H1 (cell line): ENCODE measurements at regions not wholly inside any gene's neighbourhood (a gene's known extent, or its start where the extent isn't known, plus 50 kb on each side); places are given as distances from the start of the nearest gene placed in this dataset.

ENCODE experiments used
- CTCF ChIA-PET: fragments of 300-600 bp; sonication (Branson Sonifier 250); formaldehyde crosslinking; loops from one replicate; lab custom pipeline; 2021; ENCODE audit not compliant: partially characterized antibody; lab: Charles Lee
- POLR2A ChIA-PET: fragments of 300-600 bp; sonication (Branson Sonifier 250); formaldehyde crosslinking; loops from one replicate; lab custom pipeline; 2021; ENCODE audit warnings: inconsistent platforms; ENCODE audit not compliant: partially characterized antibody; lab: Charles Lee
- DNase-seq, 2 experiments: peaks; one replicate each; pipeline versions ENCODE4 v3.0.0 to v3.0.0-alpha.2; 2010 to 2022; ENCODE audit warnings: low spot score in 2 of 2, low read depth in 1 of 2, mixed read lengths in 1 of 2
- FAIRE-seq: peaks from 2 replicates; lab custom pipeline; 2011; peaks lifted over from hg19 to GRCh38; lab: Jason Lieb, UNC
- H2AFZ ChIP-seq: 2 replicates; pipeline ENCODE4 v1.8.1; 2012; ENCODE audit warnings: low read length, inconsistent platforms
- H2AK5ac ChIP-seq: 2 replicates; pipeline ENCODE4 v1.6.1; 2013; ENCODE audit warnings: low read depth, low read length
- H2BK120ac ChIP-seq: replicated peaks from 2 replicates; pipeline ENCODE3; 2013; ENCODE audit warnings: low read depth, low read length, inconsistent platforms
- H2BK12ac ChIP-seq: 2 replicates; pipeline ENCODE4 v1.6.1; 2013; ENCODE audit warnings: low read depth, low read length
- H2BK15ac ChIP-seq: 2 replicates; pipeline ENCODE4 v1.6.1; 2013; ENCODE audit warnings: low read length
- H2BK20ac ChIP-seq: 2 replicates; pipeline ENCODE4 v1.6.1; 2013; ENCODE audit warnings: low read length
- H2BK5ac ChIP-seq: 2 replicates; pipeline ENCODE4 v1.6.1; 2013; ENCODE audit warnings: low read depth, low read length
- H3K14ac ChIP-seq: 2 replicates; pipeline ENCODE4 v1.6.1; 2013; ENCODE audit warnings: inconsistent platforms; ENCODE audit not compliant: insufficient read length
- H3K18ac ChIP-seq: 2 replicates; pipeline ENCODE4 v1.6.1; 2013; ENCODE audit warnings: low read length; ENCODE audit errors: extremely low read depth
- H3K23ac ChIP-seq: 2 replicates; pipeline ENCODE4 v1.6.1; 2013; ENCODE audit warnings: inconsistent platforms; ENCODE audit not compliant: insufficient read length
- H3K23me2 ChIP-seq: 2 replicates; pipeline ENCODE4 v1.6.1; 2013; ENCODE audit warnings: low read depth, low read length
- H3K27ac ChIP-seq: 2 replicates; pipeline ENCODE4 v1.6.1; 2011; ENCODE audit warnings: low read depth, low read length, inconsistent platforms
- H3K27me3 ChIP-seq, 4 experiments: replicated peaks in 1 of 4; 1 replicate in 1 of 4; 2 replicates in 3 of 4; pipeline versions ENCODE4 v1.6.1 to v1.8.1; 2011 to 2013; ENCODE audit warnings: low read length in 3 of 4, mild to moderate bottlenecking in 3 of 4, inconsistent platforms in 2 of 4, mixed read lengths in 2 of 4, moderate library complexity in 1 of 4; ENCODE audit not compliant: control insufficient read depth in 3 of 4, insufficient read depth in 3 of 4; ENCODE audit errors: extremely low read depth in 1 of 4
- H3K36me3 ChIP-seq, 4 experiments: 2 replicates each; pipeline versions ENCODE4 v1.6.1 to v1.8.1; 2011 to 2013; ENCODE audit warnings: mild to moderate bottlenecking in 4 of 4, low read length in 3 of 4, moderate library complexity in 2 of 4, control low read depth in 1 of 4, inconsistent platforms in 1 of 4; ENCODE audit not compliant: insufficient read depth in 4 of 4, control insufficient read depth in 2 of 4
- H3K4ac ChIP-seq: replicated peaks from 2 replicates; pipeline ENCODE3; 2013; ENCODE audit warnings: low read length, low read depth, mixed read lengths, inconsistent platforms; ENCODE audit not compliant: insufficient read length
- H3K4me1 ChIP-seq, 4 experiments: replicated peaks in 1 of 4; 1 replicate in 1 of 4; 2 replicates in 3 of 4; pipeline versions ENCODE4 v1.6.1 to v1.8.1; 2011 to 2013; ENCODE audit warnings: low read length in 3 of 4, inconsistent platforms in 2 of 4, mixed read lengths in 1 of 4; ENCODE audit not compliant: insufficient read depth in 4 of 4, control insufficient read depth in 3 of 4
- H3K4me2 ChIP-seq, 2 experiments: 2 replicates each; pipeline versions ENCODE4 v1.6.1 to v1.8.1; 2011 to 2013; ENCODE audit warnings: low read depth in 2 of 2, low read length in 2 of 2, control low read depth in 1 of 2, inconsistent platforms in 1 of 2, mild to moderate bottlenecking in 1 of 2; ENCODE audit not compliant: insufficient read depth in 1 of 2
- H3K4me3 ChIP-seq, 4 experiments: fragments of 200-600, 300-600 bp in 1 of 4; sonication (generic), shearing (Covaris generic), sonication (Bioruptor Twin) in 1 of 4; 2 replicates each; pipeline versions ENCODE4 v1.5.1 to v1.8.1; 2011 to 2016; ENCODE audit warnings: low read length in 4 of 4, low read depth in 3 of 4, control low read depth in 2 of 4, inconsistent platforms in 2 of 4, mild to moderate bottlenecking in 2 of 4, mixed read lengths in 1 of 4, moderate library complexity in 1 of 4; ENCODE audit not compliant: insufficient read depth in 2 of 4; ENCODE audit errors: extremely low read depth in 1 of 4
- H3K56ac ChIP-seq: replicated peaks from 2 replicates; pipeline ENCODE3; 2013; ENCODE audit warnings: low read depth, mild to moderate bottlenecking, mixed read lengths, low read length, inconsistent platforms; ENCODE audit not compliant: insufficient read length
- H3K79me1 ChIP-seq: 2 replicates; pipeline ENCODE4 v1.6.1; 2013; ENCODE audit warnings: low read depth, low read length, control low read depth
- H3K79me2 ChIP-seq, 2 experiments: 2 replicates each; pipeline versions ENCODE4 v1.6.1 to v1.8.1; 2012 to 2013; ENCODE audit warnings: low read length in 2 of 2, mild to moderate bottlenecking in 2 of 2, inconsistent platforms in 1 of 2; ENCODE audit not compliant: insufficient read depth in 2 of 2, control insufficient read depth in 1 of 2
- H3K9ac ChIP-seq, 4 experiments: replicated peaks in 1 of 4; 1 replicate in 1 of 4; 2 replicates in 3 of 4; pipeline versions ENCODE4 v1.6.1 to v1.8.1; 2011 to 2013; ENCODE audit warnings: low read depth in 3 of 4, low read length in 3 of 4, control low read depth in 2 of 4, mild to moderate bottlenecking in 2 of 4, moderate library complexity in 2 of 4, inconsistent platforms in 1 of 4; ENCODE audit errors: extremely low read depth in 1 of 4
- H3K9me3 ChIP-seq, 2 experiments: 2 replicates each; pipeline versions ENCODE4 v1.6.1 to v1.8.1; 2012 to 2013; ENCODE audit warnings: mild to moderate bottlenecking in 2 of 2, moderate library complexity in 2 of 2, control low read depth in 1 of 2, inconsistent platforms in 1 of 2, low read depth in 1 of 2, low read length in 1 of 2, mixed read lengths in 1 of 2; ENCODE audit not compliant: insufficient read depth in 2 of 2
- H4K20me1 ChIP-seq, 2 experiments: replicated peaks in 1 of 2; 2 replicates each; pipeline versions ENCODE3 to v1.8.1; 2011 to 2013; ENCODE audit warnings: inconsistent platforms in 2 of 2, low read length in 2 of 2, mild to moderate bottlenecking in 1 of 2; ENCODE audit not compliant: insufficient read depth in 2 of 2, control insufficient read depth in 1 of 2
- H4K5ac ChIP-seq: 2 replicates; pipeline ENCODE4 v1.6.1; 2013; ENCODE audit warnings: low read length, low read depth, mixed read lengths, inconsistent platforms; ENCODE audit not compliant: insufficient read length
- H4K8ac ChIP-seq: 2 replicates; pipeline ENCODE4 v1.8.0; 2013; ENCODE audit warnings: mild to moderate bottlenecking, moderate library complexity, low read length, inconsistent platforms; ENCODE audit not compliant: insufficient read depth; ENCODE audit errors: extremely low read depth
- H4K91ac ChIP-seq: replicated peaks from 2 replicates; pipeline ENCODE3; 2013; ENCODE audit warnings: low read length, mixed read lengths, inconsistent platforms; ENCODE audit not compliant: insufficient read length
- CTCF ChIP-seq, 3 experiments: IDR thresholded peaks; 1 replicate in 2 of 3; 2 replicates in 1 of 3; pipeline versions ENCODE4 v1.5.1 to v1.6.1; 2011; ENCODE audit warnings: low read length in 3 of 3, mild to moderate bottlenecking in 3 of 3, inconsistent platforms in 2 of 3, low read depth in 1 of 3, moderate library complexity in 1 of 3; ENCODE audit not compliant: insufficient read depth in 1 of 3; ENCODE audit errors: control extremely low read depth in 1 of 3
- KDM4A ChIP-seq: IDR thresholded peaks from one replicate; pipeline ENCODE4 v1.7.1; 2012; ENCODE audit warnings: low read depth, mild to moderate bottlenecking, moderate library complexity, low read length, inconsistent platforms; ENCODE audit not compliant: severe bottlenecking
- RAD21 ChIP-seq, 2 experiments: IDR thresholded peaks in 1 of 2; conservative IDR thresholded peaks in 1 of 2; 2 replicates each; pipeline ENCODE4 v1.6.1; 2011; ENCODE audit warnings: low read depth in 2 of 2, low read length in 2 of 2, improper control_type of control experiment in 1 of 2, inconsistent platforms in 1 of 2, mild to moderate bottlenecking in 1 of 2, moderate library complexity in 1 of 2
- WGBS, 2 experiments: shearing (Covaris generic) in 1 of 2; methylation state at CpG; one replicate each; pipeline versions ENCODE4 v1.1.6 to v1.1.7; 2013 to 2015; ENCODE audit warnings: low lambda C conversion rate in 2 of 2, mixed read lengths in 2 of 2, inconsistent platforms in 1 of 2, low coverage in 1 of 2, missing lambda C conversion rate in 1 of 2; ENCODE audit not compliant: insufficient replicate concordance in 2 of 2, insufficient coverage in 1 of 2, insufficient read length in 1 of 2; ENCODE audit errors: extremely low coverage in 1 of 2, missing lambda C conversion rate in 1 of 2; 5-methylcytosine and 5-hydroxymethylcytosine counted together

DNA sequence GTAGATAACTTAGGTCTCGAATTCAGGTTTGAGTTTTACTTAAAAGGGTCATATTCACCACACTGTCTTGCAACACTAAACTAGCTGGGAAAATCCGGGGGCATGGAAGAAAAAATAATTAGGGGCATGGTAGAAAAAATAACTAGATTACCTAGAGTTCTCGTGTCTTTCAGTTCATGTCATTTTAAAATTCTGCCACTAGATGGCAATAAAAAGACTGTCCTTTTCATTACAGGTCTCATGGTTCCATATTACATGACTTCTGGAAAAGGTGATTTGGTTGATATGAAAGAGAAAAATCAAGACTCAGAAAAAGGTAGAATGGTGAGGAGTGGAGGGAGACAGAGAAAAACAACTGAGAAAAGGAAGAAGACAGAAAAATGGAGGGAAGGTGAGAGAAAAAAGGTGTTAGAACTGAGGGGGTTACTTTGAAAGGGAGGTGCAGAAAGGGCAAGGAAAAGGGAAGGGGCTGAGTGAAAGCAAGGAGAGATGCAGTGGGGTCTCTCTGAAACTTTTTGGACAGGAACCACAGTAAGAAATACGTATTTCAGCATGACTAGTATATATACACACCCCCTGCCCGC lies 299.0 kb downstream of the KLF12 start:
- Histone ChIP-seq H2BK20ac (no peak overlapping the region), H3K23me2 (no peaks in the 10 kb centered on the region), H3K27me3 (no peaks in the 10 kb centered on the region), H3K23ac (no peak overlapping the region), H2BK12ac (no peak overlapping the region), H3K36me3 (no peaks in the 10 kb centered on the region), H3K4me1 (peaks cover 0 to 4% (median 1%) of the 10 kb centered on the region in 4 experiments; a peak in 2 of 7 replicates), H3K4me3 (no peak overlapping the region), H4K20me1 (no peaks in the 10 kb centered on the region), H2BK5ac (no peak overlapping the region), H2AFZ (0 out of 2 replicates have a peak overlapping the region, but pooled peaks have one; percentile 67), H3K9me3 (no peaks in the 10 kb centered on the region), H4K5ac (no peak overlapping the region), H3K56ac (no peak overlapping the region), H3K18ac (no peak overlapping the region), H3K14ac (no peak overlapping the region), H3K4me2 (no peak overlapping the region), H2AK5ac (no peak overlapping the region), H3K9ac (no peak overlapping the region), H3K27ac (no peak overlapping the region), H3K4ac (no peak overlapping the region), H4K91ac (no peak overlapping the region), H2BK15ac (no peak overlapping the region), H4K8ac (no peak overlapping the region), H3K79me1 (no peaks in the 10 kb centered on the region), H3K79me2 (no peaks in the 10 kb centered on the region), H2BK120ac (no peak overlapping the region)
- ChIA-PET POLR2A (no interaction called here), CTCF (interaction anchor here (0.6 to 2.0 kb wide), 20 partner anchors 8 to 927 kb away, joined by 3 to 9 read pairs (median 3); no protein-coding TSS in a partner anchor)
- 50% methylated on average over 5 of the region's 5 CpGs; no CpG with 5 or more reads in 1 of the 2 experiments for WGBS, 2 experiments
- FAIRE-seq: peak; percentile 60
- DNase-seq: no peak
- peak; percentile 62 to 66 for TF ChIP-seq RAD21 (IDR thresholded peaks at IDR 0.05 in 1 of 2, conservative IDR thresholded peaks at IDR 0.05 in 1 of 2; ENCODE audit: low read depth in 2 of 2, low read length in 2 of 2)
- TF ChIP-seq KDM4A: no peak
- TF ChIP-seq CTCF (IDR thresholded peaks at IDR 0.05; ENCODE audit: control extremely low read depth in 1 of 3, insufficient read depth in 1 of 3, low read depth in 1 of 3, low read length in 3 of 3): peak in 2 of 3 experiments; percentile 20 to 45; a peak in 2 of 4 replicates
